Osteoblast (primary cell): ENCODE measurements at regions not wholly inside any gene's neighbourhood (a gene's known extent, or its start where the extent isn't known, plus 50 kb on each side); places are given as distances from the start of the nearest gene placed in this dataset.

Source experiments
- DNase-seq: peaks from one replicate; pipeline ENCODE4 v3.0.0; 2011; ENCODE audit warnings: low spot score, mixed read lengths; ENCODE audit not compliant: insufficient read length; ENCODE audit errors: missing footprints
- H2AFZ ChIP-seq: 2 replicates; pipeline ENCODE4 v1.6.0; 2011; ENCODE audit warnings: mild to moderate bottlenecking, low read length
- H3K27ac ChIP-seq: 2 replicates; pipeline ENCODE4 v1.5.1; 2011; ENCODE audit warnings: mild to moderate bottlenecking, low read depth, low read length, moderate library complexity
- H3K27me3 ChIP-seq: 2 replicates; pipeline ENCODE4 v1.6.0; 2012; ENCODE audit warnings: mild to moderate bottlenecking, control low read depth, inconsistent platforms, low read length, moderate library complexity; ENCODE audit not compliant: insufficient read depth
- H3K36me3 ChIP-seq: 2 replicates; pipeline ENCODE4 v1.5.1; 2011; ENCODE audit warnings: mild to moderate bottlenecking, low read length, control low read depth, moderate library complexity; ENCODE audit not compliant: insufficient read depth
- H3K4me1 ChIP-seq: 2 replicates; pipeline ENCODE4 v1.5.1; 2011; ENCODE audit warnings: mild to moderate bottlenecking, low read length, control low read depth, moderate library complexity; ENCODE audit not compliant: insufficient read depth
- H3K4me2 ChIP-seq: 2 replicates; pipeline ENCODE4 v1.6.0; 2011; ENCODE audit warnings: mild to moderate bottlenecking, low read length; ENCODE audit not compliant: insufficient read depth
- H3K4me3 ChIP-seq: fragments of 200-600 bp; sonication (generic); 3 replicates; pipeline ENCODE4 v1.5.1; 2012; ENCODE audit warnings: mild to moderate bottlenecking, low read length, inconsistent platforms; ENCODE audit not compliant: insufficient read depth
- H3K79me2 ChIP-seq: 2 replicates; pipeline ENCODE4 v1.6.0; 2012; ENCODE audit warnings: mild to moderate bottlenecking, low read length, control low read depth, inconsistent platforms; ENCODE audit not compliant: insufficient read depth
- H3K9me3 ChIP-seq: 2 replicates; pipeline ENCODE4 v1.5.1; 2011; ENCODE audit warnings: low read depth, low read length, control low read depth
- H4K20me1 ChIP-seq: 2 replicates; pipeline ENCODE4 v1.6.0; 2012; ENCODE audit warnings: mild to moderate bottlenecking, low read length, control low read depth; ENCODE audit not compliant: insufficient read depth
- CTCF ChIP-seq: IDR thresholded peaks from 2 replicates; pipeline ENCODE4 v1.5.1; 2011; ENCODE audit warnings: mild to moderate bottlenecking, low read depth, low read length, moderate library complexity; ENCODE audit errors: extremely low read depth

- no peak for TF ChIP-seq CTCF
Measured at GRCh38 chr18:72122103-72122502, 422.0 kb downstream of the CBLN2 start.

GRCh38 chr18:72119082-72119481, 425.1 kb downstream of the CBLN2 start:
- no peak overlapping the region for H3K4me3 ChIP-seq
- H3K79me2 ChIP-seq, result no peaks in the 10 kb centered on the region
- H4K20me1 ChIP-seq, result no peaks in the 10 kb centered on the region
- DNase-seq, result no peak
- H3K27me3 ChIP-seq, result no peaks in the 10 kb centered on the region
- H3K36me3 ChIP-seq, result no peaks in the 10 kb centered on the region
- peaks cover 7% of the 10 kb centered on the region for H3K9me3 ChIP-seq
- no peak overlapping the region for H3K4me2 ChIP-seq
- no peak for TF ChIP-seq CTCF
- no peaks in the 10 kb centered on the region for H3K4me1 ChIP-seq
- no peak overlapping the region for H2AFZ ChIP-seq
- no peak overlapping the region for H3K27ac ChIP-seq

More at GRCh38 chr18:72122103-72122502, 422.0 kb downstream of the CBLN2 start:
- Histone ChIP-seq H3K79me2 (no peaks in the 10 kb centered on the region), H4K20me1 (no peaks in the 10 kb centered on the region), H3K4me1 (no peaks in the 10 kb centered on the region), H3K4me3 (no peak overlapping the region), H3K27ac (no peak overlapping the region), H2AFZ (no peak overlapping the region), H3K4me2 (no peak overlapping the region), H3K9me3 (peaks cover 3% of the 10 kb centered on the region), H3K36me3 (no peaks in the 10 kb centered on the region), H3K27me3 (no peaks in the 10 kb centered on the region)
- DNase-seq, result no peak

DNA sequence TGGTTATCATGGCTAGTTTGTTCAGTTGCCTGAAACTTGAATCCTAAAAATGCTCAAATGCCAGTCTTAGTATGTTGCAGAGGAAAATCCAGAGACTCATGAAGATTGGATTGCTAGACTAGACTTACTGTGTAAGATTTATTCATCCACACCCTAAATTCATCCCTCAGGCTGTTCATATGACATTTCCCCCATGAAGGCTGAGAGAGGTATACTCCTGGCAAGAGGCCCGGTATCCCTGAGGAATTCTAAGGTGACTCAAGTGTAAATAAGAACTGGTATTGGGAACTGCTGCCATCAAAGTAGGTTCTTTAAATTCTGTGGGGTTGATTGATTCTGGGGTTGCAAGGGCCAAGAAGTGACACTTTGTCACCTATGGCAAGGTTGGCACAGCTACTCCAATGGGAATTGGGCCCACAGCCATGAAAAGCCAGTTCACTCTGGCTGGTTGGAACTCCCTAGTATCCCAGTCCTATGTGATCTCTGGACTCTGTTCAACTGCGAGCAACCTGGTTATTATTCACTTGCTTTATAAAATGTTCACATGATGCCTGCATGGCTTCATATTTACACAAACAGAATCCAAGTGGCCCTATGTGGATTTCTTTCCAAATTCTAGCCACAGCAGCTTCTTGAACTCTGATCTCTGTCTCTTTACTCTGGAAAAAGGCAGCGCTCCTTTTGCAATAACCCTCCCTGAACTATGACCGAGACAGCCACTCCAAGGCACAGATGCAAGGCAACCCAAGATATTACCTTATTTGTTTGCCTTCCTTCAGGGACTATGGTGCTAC, 429.1 kb downstream of the CBLN2 start:
- Histone ChIP-seq H3K4me2 (no peak overlapping the region), H3K27ac (no peak overlapping the region), H3K9me3 (peaks cover 7% of the 10 kb centered on the region), H3K4me1 (no peaks in the 10 kb centered on the region), H2AFZ (no peak overlapping the region), H3K27me3 (no peaks in the 10 kb centered on the region), H3K4me3 (no peak overlapping the region), H3K36me3 (no peaks in the 10 kb centered on the region), H3K79me2 (no peaks in the 10 kb centered on the region), H4K20me1 (no peaks in the 10 kb centered on the region)
- no peak for DNase-seq
- TF ChIP-seq CTCF, result no peak

DNA sequence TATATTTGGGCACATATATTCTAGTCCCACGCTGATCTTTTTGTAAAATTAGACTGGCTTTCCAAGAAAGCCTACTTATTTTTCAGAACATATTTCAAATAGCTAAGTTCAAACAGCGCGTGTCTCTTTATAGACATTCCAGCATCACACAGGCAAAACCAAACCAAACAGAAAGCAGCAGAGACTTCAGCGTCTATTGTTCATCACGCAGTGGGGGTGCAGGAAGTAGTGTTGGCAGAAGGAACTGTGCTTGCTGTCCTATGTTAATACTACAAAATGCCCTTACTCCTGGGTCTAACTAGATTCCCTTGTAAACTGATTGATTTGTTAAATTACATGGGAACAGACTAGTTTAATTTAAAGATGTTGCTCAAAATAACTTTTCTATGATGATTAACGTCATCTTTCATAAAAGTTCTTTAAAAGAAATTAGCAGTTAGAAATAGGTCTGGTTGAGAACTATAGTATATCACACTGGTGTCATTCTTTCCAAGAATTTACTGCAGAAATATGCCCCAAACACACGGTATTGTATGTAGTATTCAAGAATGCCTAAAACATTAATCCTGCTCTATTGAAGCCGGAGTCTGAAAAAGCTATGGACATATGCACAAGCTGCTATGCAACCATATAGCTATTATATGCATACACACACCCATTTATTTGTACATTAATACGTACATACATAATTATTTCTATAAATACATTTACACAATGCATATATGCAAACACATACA, 436.3 kb downstream of the CBLN2 start:
- TF ChIP-seq CTCF, result no peak
- peak; percentile 56 for DNase-seq
- no peaks in the 10 kb centered on the region for H3K4me1 ChIP-seq
- H3K9me3 ChIP-seq, result no peaks in the 10 kb centered on the region
- H3K27me3 ChIP-seq, result no peaks in the 10 kb centered on the region
- H3K36me3 ChIP-seq, result no peaks in the 10 kb centered on the region
- H3K79me2 ChIP-seq, result no peaks in the 10 kb centered on the region
- no peak overlapping the region for H3K4me2 ChIP-seq
- no peak overlapping the region for H3K4me3 ChIP-seq
- no peaks in the 10 kb centered on the region for H4K20me1 ChIP-seq
- H2AFZ ChIP-seq, result no peak overlapping the region
- H3K27ac ChIP-seq, result no peak overlapping the region
